22Rv1 (cell line): ENCODE measurements at regions not wholly inside any gene's neighbourhood (a gene's known extent, or its start where the extent isn't known, plus 50 kb on each side); places are given as distances from the start of the nearest gene placed in this dataset.

Source experiments
- H3K27ac ChIP-seq: fragments of 450-650 bp; 2 replicates; pipeline ENCODE4 v1.5.1; 2017
- CTCF ChIP-seq: fragments of 450-650 bp; IDR thresholded peaks from 2 replicates; pipeline ENCODE4 v1.5.1; 2017; ENCODE audit warnings: mild to moderate bottlenecking
- ZFX ChIP-seq: fragments of 450-650 bp; IDR thresholded peaks from 2 replicates; pipeline ENCODE4 v1.6.1; 2017; ENCODE audit warnings: antibody characterized with exemption, borderline replicate concordance

- TF ChIP-seq ZFX = no peak
- no peak for TF ChIP-seq CTCF
- H3K27ac ChIP-seq = no peak overlapping the region
Observed at GRCh38 chrX:125621588-125621927, 301.9 kb downstream of the TEX13C start.

GRCh38 chrX:125622899-125623298 lies 303.2 kb downstream of the TEX13C start:
- TF ChIP-seq CTCF = no peak
- no peak for TF ChIP-seq ZFX
- H3K27ac ChIP-seq = no peak overlapping the region

- H3K27ac ChIP-seq = no peak overlapping the region
- TF ChIP-seq CTCF (no peak), ZFX (no peak)
Observed at GRCh38 chrX:125627676-125628075, 308.0 kb downstream of the TEX13C start.

GRCh38 chrX:125628435-125628834 lies 308.8 kb downstream of the TEX13C start:
- no peak for TF ChIP-seq CTCF
- TF ChIP-seq ZFX = no peak
- no peak overlapping the region for H3K27ac ChIP-seq

- TF ChIP-seq ZFX (no peak), CTCF (no peak)
- H3K27ac ChIP-seq = no peak overlapping the region
Observed at GRCh38 chrX:125641405-125641804, 321.7 kb downstream of the TEX13C start.

GRCh38 chrX:125646195-125646594 lies 326.5 kb downstream of the TEX13C start:
- TF ChIP-seq CTCF = peak; percentile 43
- TF ChIP-seq ZFX = no peak
- no peak overlapping the region for H3K27ac ChIP-seq

GRCh38 chrX:125651426-125651825 lies 331.8 kb downstream of the TEX13C start:
- TF ChIP-seq CTCF (no peak), ZFX (no peak)
- no peak overlapping the region for H3K27ac ChIP-seq
